ENCODE measurements at regions not wholly inside any gene's neighbourhood (a gene's known extent, or its start where the extent isn't known, plus 50 kb on each side); places are given as distances from the start of the nearest gene placed in this dataset.

- intact Hi-C loops (cut with DNase I; ENCODE audit: low total_unique reads): no loop called here
- TF ChIP-seq POLR2A (IDR thresholded peaks at IDR 0.05): no peak
- no peak for TF ChIP-seq EP300 (IDR thresholded peaks at IDR 0.05; ENCODE audit: low read depth)
- TF ChIP-seq POLR2AphosphoS5 (IDR thresholded peaks at IDR 0.05): no peak
- TF ChIP-seq, protein P1, sequence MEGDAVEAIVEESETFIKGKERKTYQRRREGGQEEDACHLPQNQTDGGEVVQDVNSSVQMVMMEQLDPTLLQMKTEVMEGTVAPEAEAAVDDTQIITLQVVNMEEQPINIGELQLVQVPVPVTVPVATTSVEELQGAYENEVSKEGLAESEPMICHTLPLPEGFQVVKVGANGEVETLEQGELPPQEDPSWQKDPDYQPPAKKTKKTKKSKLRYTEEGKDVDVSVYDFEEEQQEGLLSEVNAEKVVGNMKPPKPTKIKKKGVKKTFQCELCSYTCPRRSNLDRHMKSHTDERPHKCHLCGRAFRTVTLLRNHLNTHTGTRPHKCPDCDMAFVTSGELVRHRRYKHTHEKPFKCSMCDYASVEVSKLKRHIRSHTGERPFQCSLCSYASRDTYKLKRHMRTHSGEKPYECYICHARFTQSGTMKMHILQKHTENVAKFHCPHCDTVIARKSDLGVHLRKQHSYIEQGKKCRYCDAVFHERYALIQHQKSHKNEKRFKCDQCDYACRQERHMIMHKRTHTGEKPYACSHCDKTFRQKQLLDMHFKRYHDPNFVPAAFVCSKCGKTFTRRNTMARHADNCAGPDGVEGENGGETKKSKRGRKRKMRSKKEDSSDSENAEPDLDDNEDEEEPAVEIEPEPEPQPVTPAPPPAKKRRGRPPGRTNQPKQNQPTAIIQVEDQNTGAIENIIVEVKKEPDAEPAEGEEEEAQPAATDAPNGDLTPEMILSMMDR (IDR thresholded peaks at IDR 0.05): no peak
- H3K4me3 ChIP-seq: no peak overlapping the region
- H3K36me3 ChIP-seq: no peaks in the 10 kb centered on the region
- in situ Hi-C loops (cut with MboI; ENCODE audit: low pct_ligation_motif_present in 1 of 4, low pct_unique_long_range_greater_than_20kb in 1 of 4, low sequenced_read_pairs in 3 of 4): no loop called here
- no peak overlapping the region for H3K27ac ChIP-seq
- DNase-seq: no peak
- H3K4me1 ChIP-seq: peaks cover 0 to 17% (median 1%) of the 10 kb centered on the region in 4 donors
- WGBS, 2 donors (ENCODE audit: low coverage in 1 of 2): 55 to 78% methylated on average over 3 to 4 of the region's 4 CpGs
- no peaks in the 10 kb centered on the region for H3K9me3 ChIP-seq
- H3K27me3 ChIP-seq: no peaks in the 10 kb centered on the region
Observed at GRCh38 chr19:31961191-31961590, 384.2 kb upstream of the ZNF507 start.

DNA sequence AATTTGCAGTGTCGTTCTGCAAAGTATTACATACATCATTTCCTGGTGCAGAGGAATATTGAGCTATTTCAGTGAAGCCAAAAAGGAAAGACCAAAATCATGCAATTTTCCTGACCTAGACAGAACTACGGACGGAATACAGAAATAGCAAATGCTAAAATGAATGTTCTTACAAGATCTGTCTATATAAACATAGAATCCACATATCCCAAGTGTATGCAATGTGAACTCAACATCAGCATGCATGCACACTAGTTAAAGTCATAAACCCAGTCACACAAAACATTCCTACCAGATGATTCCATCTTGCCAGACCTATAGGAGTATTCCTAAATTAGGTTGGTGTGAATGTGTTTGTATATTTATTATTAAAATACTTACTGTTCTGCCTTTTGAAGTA, 383.7 kb upstream of the ZNF507 start:
- H3K4me3 ChIP-seq: no peak overlapping the region
- 42 to 50% methylated on average over 3 of the region's 3 CpGs for WGBS, 2 donors (ENCODE audit: low coverage in 1 of 2)
- no peaks in the 10 kb centered on the region for H3K27me3 ChIP-seq
- no peak overlapping the region for H3K27ac ChIP-seq
- no peak for DNase-seq
- intact Hi-C loops (cut with DNase I; ENCODE audit: low total_unique reads): no loop called here
- TF ChIP-seq EP300 (IDR thresholded peaks at IDR 0.05; ENCODE audit: low read depth) (no peak), POLR2AphosphoS5 (IDR thresholded peaks at IDR 0.05) (no peak), POLR2A (IDR thresholded peaks at IDR 0.05) (no peak)
- TF ChIP-seq, protein P1 (IDR thresholded peaks at IDR 0.05): no peak
- in situ Hi-C loops (cut with MboI; ENCODE audit: low pct_ligation_motif_present in 1 of 4, low pct_unique_long_range_greater_than_20kb in 1 of 4, low sequenced_read_pairs in 3 of 4): no loop called here
- H3K9me3 ChIP-seq: no peaks in the 10 kb centered on the region
- H3K36me3 ChIP-seq: no peaks in the 10 kb centered on the region
- H3K4me1 ChIP-seq: peaks cover 0 to 17% (median 1%) of the 10 kb centered on the region in 4 donors

- TF ChIP-seq, protein P1 (IDR thresholded peaks at IDR 0.05): no peak
- peak in 2 of 3 donors; percentile 38 to 61 for TF ChIP-seq POLR2AphosphoS5 (IDR thresholded peaks at IDR 0.05)
- no peak for TF ChIP-seq EP300 (IDR thresholded peaks at IDR 0.05; ENCODE audit: low read depth)
- TF ChIP-seq POLR2A (IDR thresholded peaks at IDR 0.05): no peak
- H3K9me3 ChIP-seq: no peaks in the 10 kb centered on the region
- peaks cover 0 to 17% (median 1%) of the 10 kb centered on the region in 4 donors for H3K4me1 ChIP-seq
- 17% methylated on average over 5 of the region's 5 CpGs; no CpG with 5 or more reads in 1 of the 2 donors for WGBS, 2 donors (ENCODE audit: low coverage in 1 of 2)
- intact Hi-C loops (cut with DNase I; ENCODE audit: low total_unique reads): no loop called here
- in situ Hi-C loops (cut with MboI; ENCODE audit: low pct_ligation_motif_present in 1 of 4, low pct_unique_long_range_greater_than_20kb in 1 of 4, low sequenced_read_pairs in 3 of 4): no loop called here
- H3K36me3 ChIP-seq: no peaks in the 10 kb centered on the region
- H3K27me3 ChIP-seq: no peaks in the 10 kb centered on the region
- H3K4me3 ChIP-seq: no peak overlapping the region
- DNase-seq: no peak
- H3K27ac ChIP-seq: peak overlapping the region in 1 of 4 donors; percentile 8
Observed at GRCh38 chr19:31962561-31962996, 382.8 kb upstream of the ZNF507 start.

DNA sequence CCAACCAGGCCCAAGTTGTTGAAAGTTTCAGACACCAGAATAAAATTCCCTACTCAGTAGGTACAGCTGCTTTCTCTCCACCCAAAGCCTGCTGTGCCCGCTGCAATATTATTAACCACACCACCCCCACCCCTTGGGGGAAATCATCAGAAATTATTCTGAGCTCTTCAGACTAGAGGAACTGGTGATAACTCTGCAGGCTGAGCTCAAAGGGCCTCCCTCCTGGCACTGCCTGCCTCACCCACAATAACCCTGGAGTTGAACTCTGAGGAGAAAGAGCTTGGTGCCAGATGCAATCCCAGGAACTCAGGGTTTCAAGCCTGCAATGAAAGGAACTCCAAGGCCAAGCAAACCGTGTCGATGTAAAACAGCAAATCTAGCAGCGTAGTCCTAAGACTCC, 381.7 kb upstream of the ZNF507 start:
- TF ChIP-seq POLR2AphosphoS5 (IDR thresholded peaks at IDR 0.05) (no peak), EP300 (IDR thresholded peaks at IDR 0.05; ENCODE audit: low read depth) (no peak), POLR2A (IDR thresholded peaks at IDR 0.05) (no peak)
- TF ChIP-seq, protein P1 (IDR thresholded peaks at IDR 0.05): no peak
- WGBS, 2 donors (ENCODE audit: low coverage in 1 of 2): 86% methylated on average over 4 of the region's 4 CpGs; no CpG with 5 or more reads in 1 of the 2 donors
- Histone ChIP-seq H3K9me3 (no peaks in the 10 kb centered on the region), H3K4me3 (no peak overlapping the region), H3K27me3 (no peaks in the 10 kb centered on the region), H3K4me1 (peaks cover 0 to 17% (median 1%) of the 10 kb centered on the region in 4 donors), H3K36me3 (no peaks in the 10 kb centered on the region), H3K27ac (peak overlapping the region in 2 of 4 donors; percentile 6 to 8)
- intact Hi-C loops (cut with DNase I; ENCODE audit: low total_unique reads): no loop called here
- no peak for DNase-seq
- in situ Hi-C loops (cut with MboI; ENCODE audit: low pct_ligation_motif_present in 1 of 4, low pct_unique_long_range_greater_than_20kb in 1 of 4, low sequenced_read_pairs in 3 of 4): no loop called here

Data from transverse colon (tissue), 4 donors.